ENCODE measurements at regions not wholly inside any gene's neighbourhood (a gene's known extent, or its start where the extent isn't known, plus 50 kb on each side); places are given as distances from the start of the nearest gene placed in this dataset.
A peak's percentile ranks its signal among the peaks of the same experiment; 100 is the strongest.

DNA sequence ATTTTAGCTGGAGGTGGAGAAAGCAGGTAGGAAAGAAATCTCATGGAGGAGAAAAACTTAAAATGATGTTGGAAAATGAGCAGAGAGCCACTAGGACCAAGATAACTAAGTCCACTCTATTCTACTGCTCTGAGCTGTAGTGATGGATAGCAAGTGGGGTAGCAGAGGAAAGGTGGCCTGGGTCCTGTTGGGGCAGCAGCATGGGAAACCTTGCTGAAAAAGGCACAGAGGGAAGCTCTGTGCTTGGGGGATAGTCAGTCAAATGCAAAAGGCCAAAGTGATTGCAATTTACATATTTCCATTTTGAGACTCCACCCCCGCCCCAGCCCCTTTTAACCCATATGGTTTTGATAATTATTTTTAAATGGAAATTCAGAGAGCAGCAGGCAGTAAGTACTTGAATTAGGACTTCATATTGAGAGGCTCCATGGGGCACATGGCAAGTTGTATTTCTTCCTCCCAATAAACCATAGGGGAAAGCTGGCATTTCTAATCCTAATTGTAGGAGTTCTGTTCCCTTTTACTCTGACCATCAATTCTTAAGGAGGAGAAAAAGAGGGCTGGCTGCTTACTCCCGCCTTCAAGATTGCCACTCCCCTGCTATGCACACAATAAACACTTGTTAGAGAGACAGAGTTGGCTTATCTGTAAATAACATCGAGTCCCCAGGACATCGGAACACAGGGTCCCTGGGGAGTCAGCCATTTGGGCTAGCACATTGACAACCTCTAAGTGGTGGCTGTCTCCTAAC, 1341.5 kb upstream of the TENM4 start:
- peaks cover 0 to 8% (median 0%) of the 10 kb centered on the region in 5 donors for H3K4me1 ChIP-seq (ENCODE audit: control insufficient read depth in 5 of 5, insufficient read depth in 5 of 5, low read length in 5 of 5)
- WGBS, 2 donors = 60 to 76% methylated on average over 4 of the region's 4 CpGs
- no peak overlapping the region for H3K9ac ChIP-seq (ENCODE audit: insufficient read depth in 1 of 2, low read length in 2 of 2)
- DNase-seq (no peak), ATAC-seq (ENCODE audit: insufficient read depth, low FRiP score) (no peak)
- peaks cover 0 to 1% (median 0%) of the 10 kb centered on the region in 4 donors for H3K9me3 ChIP-seq (ENCODE audit: control insufficient read depth in 4 of 4, insufficient read depth in 3 of 4, low read length in 3 of 4)
- H3K27ac ChIP-seq (ENCODE audit: low read depth in 1 of 2, low read length in 1 of 2) = no peak overlapping the region
- H3K4me3 ChIP-seq = no peak overlapping the region
- TF ChIP-seq CTCF (IDR thresholded peaks at IDR 0.05; ENCODE audit: control extremely low read depth, extremely low read depth) = no peak
- H3K27me3 ChIP-seq (ENCODE audit: control insufficient read depth in 3 of 3, insufficient read depth in 3 of 3, low read length in 2 of 3) = no peaks in the 10 kb centered on the region
- H3K36me3 ChIP-seq (ENCODE audit: control insufficient read depth in 4 of 4, insufficient read depth in 4 of 4, low read length in 4 of 4) = no peaks in the 10 kb centered on the region

- no peak overlapping the region for H3K4me3 ChIP-seq
- WGBS, 2 donors = 39 to 44% methylated on average over 5 of the region's 5 CpGs
- no peak overlapping the region for H3K9ac ChIP-seq (ENCODE audit: insufficient read depth in 1 of 2, low read length in 2 of 2)
- TF ChIP-seq CTCF (IDR thresholded peaks at IDR 0.05; ENCODE audit: control extremely low read depth, extremely low read depth) = no peak
- H3K27me3 ChIP-seq (ENCODE audit: control insufficient read depth in 3 of 3, insufficient read depth in 3 of 3, low read length in 2 of 3) = no peaks in the 10 kb centered on the region
- ATAC-seq (ENCODE audit: insufficient read depth, low FRiP score) (no peak), DNase-seq (peak in 1 of 3 donors; percentile 21)
- no peak overlapping the region for H3K27ac ChIP-seq (ENCODE audit: low read depth in 1 of 2, low read length in 1 of 2)
- no peaks in the 10 kb centered on the region for H3K36me3 ChIP-seq (ENCODE audit: control insufficient read depth in 4 of 4, insufficient read depth in 4 of 4, low read length in 4 of 4)
- no peaks in the 10 kb centered on the region for H3K9me3 ChIP-seq (ENCODE audit: control insufficient read depth in 4 of 4, insufficient read depth in 3 of 4, low read length in 3 of 4)
- peaks cover 0 to 8% (median 0%) of the 10 kb centered on the region in 5 donors for H3K4me1 ChIP-seq (ENCODE audit: control insufficient read depth in 5 of 5, insufficient read depth in 5 of 5, low read length in 5 of 5)
These were observed 1339.2 kb upstream of the TENM4 start for GRCh38 chr11:80779905-80780605.

DNA sequence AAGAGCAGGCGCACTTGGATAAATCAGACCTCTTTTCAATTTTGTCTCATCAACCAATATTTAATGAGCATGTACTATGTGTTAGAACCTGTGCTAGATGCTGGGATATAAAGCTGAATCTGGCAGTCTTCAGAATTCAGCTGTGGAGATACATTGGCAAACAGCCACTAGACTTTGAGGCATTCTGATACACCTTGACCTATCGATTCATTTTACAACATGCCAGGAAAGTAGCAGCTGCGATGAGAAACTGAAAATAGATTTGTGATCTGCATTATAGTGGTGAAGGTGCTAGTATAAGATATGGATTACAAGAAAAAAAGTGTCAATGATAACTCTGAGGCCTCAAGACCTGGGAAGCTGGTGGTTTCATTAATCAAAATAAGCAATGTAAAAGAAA, 1338.1 kb upstream of the TENM4 start:
- Histone ChIP-seq H3K27me3 (ENCODE audit: control insufficient read depth in 3 of 3, insufficient read depth in 3 of 3, low read length in 2 of 3) (no peaks in the 10 kb centered on the region), H3K27ac (ENCODE audit: low read depth in 1 of 2, low read length in 1 of 2) (no peak overlapping the region), H3K9me3 (ENCODE audit: control insufficient read depth in 4 of 4, insufficient read depth in 3 of 4, low read length in 3 of 4) (no peaks in the 10 kb centered on the region), H3K9ac (ENCODE audit: insufficient read depth in 1 of 2, low read length in 2 of 2) (no peak overlapping the region), H3K4me1 (ENCODE audit: control insufficient read depth in 5 of 5, insufficient read depth in 5 of 5, low read length in 5 of 5) (peaks cover 0 to 8% (median 0%) of the 10 kb centered on the region in 5 donors), H3K36me3 (ENCODE audit: control insufficient read depth in 4 of 4, insufficient read depth in 4 of 4, low read length in 4 of 4) (no peaks in the 10 kb centered on the region), H3K4me3 (no peak overlapping the region)
- DNase-seq (no peak), ATAC-seq (ENCODE audit: insufficient read depth, low FRiP score) (no peak)
- no peak for TF ChIP-seq CTCF (IDR thresholded peaks at IDR 0.05; ENCODE audit: control extremely low read depth, extremely low read depth)
- WGBS, 2 donors = 86 to 89% methylated on average over 3 of the region's 3 CpGs

Data from lung (tissue), 11 donors.